ENCODE measurements at regions not wholly inside any gene's neighbourhood (a gene's known extent, or its start where the extent isn't known, plus 50 kb on each side); places are given as distances from the start of the nearest gene placed in this dataset.

DNA sequence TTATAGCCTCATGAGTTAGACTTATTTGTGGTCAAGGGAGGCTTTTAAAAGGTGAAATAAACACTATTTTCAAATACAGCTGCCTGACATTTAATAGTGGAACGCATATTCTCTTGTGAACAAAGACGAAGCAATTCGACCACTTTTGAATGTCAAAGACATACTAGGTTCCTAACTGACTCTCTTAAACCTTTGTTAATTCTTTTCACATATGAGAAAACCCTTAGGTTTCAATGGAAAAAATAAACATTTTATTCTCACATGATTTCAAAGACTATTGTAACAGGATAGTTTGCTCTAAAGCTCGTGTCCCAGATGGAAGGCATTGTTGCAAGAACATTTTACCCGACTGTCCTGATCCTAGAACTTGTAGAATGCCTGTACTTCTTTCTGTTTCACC lies 74.8 kb upstream of the BOC start:
- TF ChIP-seq EZH2 (IDR thresholded peaks at IDR 0.05; ENCODE audit: insufficient read depth, poor library complexity, severe bottlenecking): no peak
- TF ChIP-seq EZH2phosphoT487 (IDR thresholded peaks at IDR 0.05; ENCODE audit: insufficient read depth, low read depth): no peak

All from GM23248 (cell line).